Subcutaneous abdominal adipose tissue (tissue), 5 donors: ENCODE measurements at regions not wholly inside any gene's neighbourhood (a gene's known extent, or its start where the extent isn't known, plus 50 kb on each side); places are given as distances from the start of the nearest gene placed in this dataset.

ENCODE experiments used
- H3K27ac ChIP-seq: one replicate; pipeline ENCODE4 v1.7.0; 2013; ENCODE audit warnings: low read depth, mild to moderate bottlenecking, inconsistent platforms, low read length, moderate library complexity
- H3K27me3 ChIP-seq, 5 donors: one replicate each; pipeline ENCODE4 v1.7.0; 2013; ENCODE audit warnings: low read length in 5 of 5, inconsistent platforms in 1 of 5; ENCODE audit not compliant: control insufficient read depth in 5 of 5, insufficient read depth in 4 of 5
- H3K36me3 ChIP-seq, 5 donors: one replicate each; pipeline ENCODE4 v1.7.0; 2013; ENCODE audit warnings: low read length in 5 of 5; ENCODE audit not compliant: control insufficient read depth in 5 of 5, insufficient read depth in 5 of 5
- H3K4me1 ChIP-seq, 5 donors: one replicate each; pipeline ENCODE4 v1.7.0; 2013; ENCODE audit warnings: low read length in 5 of 5, mild to moderate bottlenecking in 3 of 5, moderate library complexity in 1 of 5; ENCODE audit not compliant: control insufficient read depth in 5 of 5, insufficient read depth in 5 of 5
- H3K4me3 ChIP-seq, 5 donors: one replicate each; pipeline ENCODE4 v1.7.0; 2013; ENCODE audit warnings: low read length in 5 of 5, low read depth in 1 of 5
- H3K9ac ChIP-seq, 5 donors: one replicate each; pipeline ENCODE4 v1.7.0; 2013; ENCODE audit warnings: low read length in 5 of 5, mild to moderate bottlenecking in 4 of 5, moderate library complexity in 3 of 5
- H3K9me3 ChIP-seq, 5 donors: one replicate each; pipeline ENCODE4 v1.7.0; 2013; ENCODE audit warnings: low read length in 5 of 5; ENCODE audit not compliant: control insufficient read depth in 5 of 5
- donor health status: healthy.
- donor health status: healthy.
- donor health status: healthy.
- donor health status: healthy.
- donor health status: healthy.

- no peak overlapping the region for H3K9ac ChIP-seq
- H3K9me3 ChIP-seq: no peaks in the 10 kb centered on the region
- no peak overlapping the region for H3K4me3 ChIP-seq
- no peaks in the 10 kb centered on the region for H3K36me3 ChIP-seq
- peaks cover 0 to 13% (median 0%) of the 10 kb centered on the region in 5 donors for H3K4me1 ChIP-seq
- H3K27me3 ChIP-seq: no peaks in the 10 kb centered on the region
- no peak overlapping the region for H3K27ac ChIP-seq
Measured at GRCh38 chr4:162366146-162366545, 202.3 kb upstream of the FSTL5 start.

GRCh38 chr4:162364651-162365050 lies 200.9 kb upstream of the FSTL5 start:
- peaks cover 0 to under 1% (median 0%) of the 10 kb centered on the region in 5 donors for H3K4me1 ChIP-seq
- H3K4me3 ChIP-seq: no peak overlapping the region
- H3K27ac ChIP-seq: no peak overlapping the region
- H3K9me3 ChIP-seq: no peaks in the 10 kb centered on the region
- H3K36me3 ChIP-seq: no peaks in the 10 kb centered on the region
- H3K9ac ChIP-seq: no peak overlapping the region
- H3K27me3 ChIP-seq: no peaks in the 10 kb centered on the region

- Histone ChIP-seq H3K9ac (no peak overlapping the region), H3K9me3 (no peaks in the 10 kb centered on the region), H3K27me3 (no peaks in the 10 kb centered on the region), H3K4me1 (no peaks in the 10 kb centered on the region), H3K36me3 (no peaks in the 10 kb centered on the region), H3K4me3 (no peak overlapping the region), H3K27ac (no peak overlapping the region)
Measured at GRCh38 chr4:162360369-162361149, 196.8 kb upstream of the FSTL5 start.

GRCh38 chr4:162356181-162356580 lies 192.4 kb upstream of the FSTL5 start:
- Histone ChIP-seq H3K36me3 (no peaks in the 10 kb centered on the region), H3K4me1 (peaks cover 0 to 5% (median 0%) of the 10 kb centered on the region in 5 donors), H3K4me3 (no peak overlapping the region), H3K9me3 (no peaks in the 10 kb centered on the region), H3K27ac (no peak overlapping the region), H3K9ac (no peak overlapping the region), H3K27me3 (no peaks in the 10 kb centered on the region)

GRCh38 chr4:162352580-162353107 lies 188.8 kb upstream of the FSTL5 start:
- Histone ChIP-seq H3K27me3 (no peaks in the 10 kb centered on the region), H3K27ac (no peak overlapping the region), H3K4me1 (peaks cover 0 to 9% (median 3%) of the 10 kb centered on the region in 5 donors), H3K9me3 (no peaks in the 10 kb centered on the region), H3K36me3 (no peaks in the 10 kb centered on the region), H3K4me3 (no peak overlapping the region), H3K9ac (no peak overlapping the region)

GRCh38 chr4:162350331-162350730 lies 186.5 kb upstream of the FSTL5 start:
- Histone ChIP-seq H3K4me3 (no peak overlapping the region), H3K27ac (no peak overlapping the region), H3K9ac (no peak overlapping the region), H3K36me3 (no peaks in the 10 kb centered on the region), H3K4me1 (peaks cover 0 to 11% (median 4%) of the 10 kb centered on the region in 5 donors), H3K27me3 (no peaks in the 10 kb centered on the region), H3K9me3 (no peaks in the 10 kb centered on the region)

- peaks cover 0 to 11% (median 4%) of the 10 kb centered on the region in 5 donors for H3K4me1 ChIP-seq
- H3K9ac ChIP-seq: no peak overlapping the region
Measured at GRCh38 chr4:162349395-162349794, 185.6 kb upstream of the FSTL5 start.

GRCh38 chr4:162347842-162348213 lies 184.0 kb upstream of the FSTL5 start:
- Histone ChIP-seq H3K36me3 (no peaks in the 10 kb centered on the region), H3K4me1 (peaks cover 0 to 11% (median 4%) of the 10 kb centered on the region in 5 donors), H3K9ac (no peak overlapping the region), H3K27ac (no peak overlapping the region), H3K4me3 (no peak overlapping the region), H3K9me3 (no peaks in the 10 kb centered on the region), H3K27me3 (no peaks in the 10 kb centered on the region)

More at GRCh38 chr4:162349395-162349794, 185.6 kb upstream of the FSTL5 start:
- Histone ChIP-seq H3K4me3 (no peak overlapping the region), H3K27me3 (no peaks in the 10 kb centered on the region), H3K36me3 (no peaks in the 10 kb centered on the region), H3K9me3 (no peaks in the 10 kb centered on the region), H3K27ac (no peak overlapping the region)

GRCh38 chr4:162347156-162347841 lies 183.5 kb upstream of the FSTL5 start:
- Histone ChIP-seq H3K4me3 (no peak overlapping the region), H3K27ac (no peak overlapping the region), H3K9me3 (no peaks in the 10 kb centered on the region), H3K4me1 (peaks cover 0 to 7% (median 4%) of the 10 kb centered on the region in 5 donors), H3K9ac (no peak overlapping the region), H3K36me3 (no peaks in the 10 kb centered on the region), H3K27me3 (no peaks in the 10 kb centered on the region)

GRCh38 chr4:162343967-162344366 lies 180.2 kb upstream of the FSTL5 start:
- Histone ChIP-seq H3K36me3 (no peaks in the 10 kb centered on the region), H3K27me3 (no peaks in the 10 kb centered on the region), H3K4me1 (peaks cover 0 to 7% (median 4%) of the 10 kb centered on the region in 5 donors), H3K9me3 (no peaks in the 10 kb centered on the region), H3K4me3 (no peak overlapping the region), H3K27ac (no peak overlapping the region), H3K9ac (no peak overlapping the region)
